Ovary (tissue), 3 donors: ENCODE measurements at regions not wholly inside any gene's neighbourhood (a gene's known extent, or its start where the extent isn't known, plus 50 kb on each side); places are given as distances from the start of the nearest gene placed in this dataset.

Experiments
- EP300 ChIP-seq: sonication (generic); formaldehyde crosslinking; IDR thresholded peaks from one replicate; pipeline ENCODE4 v1.6.1; 2017; ENCODE audit warnings: antibody characterized with exemption
- POLR2A ChIP-seq: fragments of 450-650 bp; IDR thresholded peaks from one replicate; pipeline ENCODE4 v1.6.1; 2017; ENCODE audit warnings: antibody characterized with exemption, mild to moderate bottlenecking, moderate library complexity
- TF ChIP-seq, protein P1 (sequence below), 3 donors: fragments of 450-650 bp in 2 of 3; fragments of 200-600 bp in 1 of 3; IDR thresholded peaks; one replicate each; pipeline versions ENCODE4 v1.5.1 to v1.8.0; 2016 to 2022; ENCODE audit warnings: antibody characterized with exemption in 3 of 3, mild to moderate bottlenecking in 1 of 3
- donor health status: DM: no; HTN: no; CAD: no.

DNA sequence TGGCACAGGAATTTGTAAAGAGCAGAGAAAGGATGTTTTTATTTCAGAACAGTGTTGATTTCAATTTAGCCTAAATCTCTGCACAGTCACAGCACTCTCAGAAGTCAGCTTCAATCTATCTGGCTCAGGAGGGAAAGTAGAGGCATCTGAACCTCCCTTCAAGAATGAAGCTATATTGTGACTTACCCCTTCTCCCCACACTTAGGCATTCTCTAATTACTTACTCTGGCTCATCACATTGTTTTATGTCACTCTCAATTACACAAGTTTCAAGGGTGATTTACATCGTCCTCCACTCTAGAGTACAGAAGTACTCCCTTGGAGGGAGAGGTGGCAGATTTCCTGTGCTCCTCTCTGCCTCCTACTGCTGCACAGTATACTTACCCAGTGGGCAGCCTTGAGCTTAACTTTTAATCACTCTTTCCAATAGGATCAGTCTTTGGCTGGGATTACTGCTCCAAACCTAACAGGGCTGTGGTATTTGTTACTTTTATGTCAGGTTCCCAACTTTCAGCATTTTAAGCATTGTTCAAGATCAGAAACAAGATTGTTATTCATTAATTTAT, 211.4 kb downstream of the AASDHPPT start:
- TF ChIP-seq, protein P1, sequence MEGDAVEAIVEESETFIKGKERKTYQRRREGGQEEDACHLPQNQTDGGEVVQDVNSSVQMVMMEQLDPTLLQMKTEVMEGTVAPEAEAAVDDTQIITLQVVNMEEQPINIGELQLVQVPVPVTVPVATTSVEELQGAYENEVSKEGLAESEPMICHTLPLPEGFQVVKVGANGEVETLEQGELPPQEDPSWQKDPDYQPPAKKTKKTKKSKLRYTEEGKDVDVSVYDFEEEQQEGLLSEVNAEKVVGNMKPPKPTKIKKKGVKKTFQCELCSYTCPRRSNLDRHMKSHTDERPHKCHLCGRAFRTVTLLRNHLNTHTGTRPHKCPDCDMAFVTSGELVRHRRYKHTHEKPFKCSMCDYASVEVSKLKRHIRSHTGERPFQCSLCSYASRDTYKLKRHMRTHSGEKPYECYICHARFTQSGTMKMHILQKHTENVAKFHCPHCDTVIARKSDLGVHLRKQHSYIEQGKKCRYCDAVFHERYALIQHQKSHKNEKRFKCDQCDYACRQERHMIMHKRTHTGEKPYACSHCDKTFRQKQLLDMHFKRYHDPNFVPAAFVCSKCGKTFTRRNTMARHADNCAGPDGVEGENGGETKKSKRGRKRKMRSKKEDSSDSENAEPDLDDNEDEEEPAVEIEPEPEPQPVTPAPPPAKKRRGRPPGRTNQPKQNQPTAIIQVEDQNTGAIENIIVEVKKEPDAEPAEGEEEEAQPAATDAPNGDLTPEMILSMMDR (IDR thresholded peaks at IDR 0.05): no peak
- TF ChIP-seq EP300: no peak
- no peak for TF ChIP-seq POLR2A
